GM19468 (cell line): ENCODE measurements at regions not wholly inside any gene's neighbourhood (a gene's known extent, or its start where the extent isn't known, plus 50 kb on each side); places are given as distances from the start of the nearest gene placed in this dataset.
A peak's percentile ranks its signal among the peaks of the same experiment; 100 is the strongest.

Experiments
- ATAC-seq: cut with Tn5 transposase; IDR thresholded peaks from one replicate; pipeline ENCODE4 v1.9.1; 2021; ENCODE audit warnings: mild to moderate bottlenecking, moderate library complexity, moderate number of reproducible peaks; ENCODE audit not compliant: unreplicated experiment; ENCODE audit errors: extremely low read depth

DNA sequence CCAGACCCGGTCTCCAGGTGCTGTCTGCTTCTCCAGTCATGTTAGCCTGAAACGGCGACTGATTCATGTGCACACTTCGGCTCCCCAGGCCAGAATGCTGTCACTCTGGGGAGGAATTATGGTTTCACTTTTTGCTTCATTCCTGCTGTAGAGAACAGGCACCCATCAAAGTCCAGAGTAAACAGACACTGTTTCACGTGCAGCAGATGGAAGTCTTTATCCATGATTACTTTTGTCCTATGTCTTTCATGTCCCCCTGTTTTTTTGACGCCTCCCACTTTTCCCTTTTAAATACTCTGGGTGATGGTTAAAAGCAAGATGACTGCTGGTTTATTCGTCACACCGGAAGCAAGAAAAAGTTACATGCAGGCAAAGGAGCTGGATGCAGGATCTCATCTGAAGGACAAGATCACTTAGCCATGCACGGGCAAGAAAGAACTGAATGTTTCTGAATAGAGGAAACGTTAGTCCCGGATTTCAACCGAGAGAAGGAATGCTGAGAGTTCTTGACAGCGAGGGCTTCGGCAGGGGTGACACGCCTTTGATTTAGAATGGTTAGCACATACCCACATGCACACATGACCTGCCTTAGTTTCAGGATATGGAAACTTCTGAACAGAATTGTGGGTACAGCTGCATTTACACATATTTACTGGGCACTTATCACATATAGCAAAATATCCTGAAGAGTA, 250.0 kb upstream of the KLF6 start:
- ATAC-seq = no peak

GRCh38 chr10:4033341-4033896, 248.4 kb upstream of the KLF6 start:
- peak; percentile 82 for ATAC-seq

DNA sequence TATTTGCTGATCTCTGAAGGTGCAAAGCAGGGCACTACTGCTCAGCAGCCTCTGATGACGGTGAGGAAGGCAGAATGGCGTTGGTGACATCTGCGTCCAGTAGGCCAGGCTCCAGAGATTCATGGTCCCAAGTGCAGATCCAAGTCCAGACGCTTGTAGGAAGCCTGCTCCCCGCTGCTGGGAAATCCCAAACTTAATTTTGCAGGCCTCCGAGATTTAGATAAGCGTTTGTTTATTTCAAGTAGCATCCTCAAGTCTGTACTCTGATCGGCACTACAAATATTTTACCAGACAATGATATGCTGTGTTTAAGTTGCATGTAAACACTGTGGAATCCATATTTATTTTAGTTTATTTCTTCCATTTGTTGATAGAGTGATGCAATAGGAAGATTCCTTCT, 244.9 kb upstream of the KLF6 start:
- no peak for ATAC-seq

DNA sequence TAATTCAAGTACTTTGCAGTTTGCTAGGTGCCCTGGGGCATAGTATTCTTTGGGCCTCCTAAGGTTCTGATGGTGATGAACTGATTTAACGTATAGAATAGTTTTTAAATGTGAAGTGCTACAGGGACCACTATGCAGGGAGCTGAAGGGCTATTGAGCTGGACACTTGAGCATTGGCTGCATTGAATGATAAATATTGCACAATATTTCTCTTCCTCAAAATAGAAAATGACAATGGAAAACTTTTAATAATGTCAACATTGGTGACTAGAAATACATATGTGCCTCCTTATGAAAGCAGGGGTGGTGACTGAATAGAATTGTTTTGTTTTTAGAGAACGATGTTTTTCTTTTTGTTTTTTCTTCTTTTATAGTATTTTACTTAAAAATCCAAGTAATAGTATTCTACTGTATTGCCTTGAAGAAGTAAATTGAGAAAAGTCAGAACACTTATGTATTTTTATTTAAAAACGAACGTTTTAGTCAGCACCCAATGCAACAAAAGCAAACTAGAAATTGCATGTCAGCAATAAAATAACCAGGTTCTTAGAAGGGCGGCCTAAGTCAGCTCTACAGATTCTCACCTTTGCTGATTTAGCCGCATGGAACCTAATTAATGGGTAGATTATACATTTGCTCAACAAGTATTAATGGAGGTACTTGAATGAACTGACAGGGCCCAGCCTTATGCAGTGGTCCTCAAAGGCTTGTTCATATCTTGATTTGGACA, 244.0 kb upstream of the KLF6 start:
- no peak for ATAC-seq

DNA sequence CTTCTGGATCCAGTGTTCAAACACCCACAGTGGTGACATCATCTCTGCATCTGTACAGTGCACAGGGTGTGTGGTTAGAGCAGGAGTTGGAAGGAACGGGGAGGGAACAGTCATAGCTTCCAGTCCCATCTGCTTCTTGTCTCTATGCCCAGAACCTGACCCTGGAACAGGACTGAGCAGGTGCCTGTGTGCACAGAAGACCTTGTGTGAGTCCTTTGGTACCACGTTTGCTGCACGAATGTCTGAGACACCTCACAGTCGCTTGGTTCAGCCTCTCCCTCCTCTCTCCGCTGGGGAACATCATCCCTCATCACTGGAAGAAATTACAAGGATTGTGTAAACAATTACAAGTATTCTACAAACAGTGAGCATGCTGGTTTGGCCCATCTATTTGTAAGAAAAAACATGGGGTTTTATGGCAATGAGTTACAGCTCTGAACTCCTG, 243.0 kb upstream of the KLF6 start:
- no peak for ATAC-seq

GRCh38 chr10:4025339-4025738, 240.3 kb upstream of the KLF6 start:
- ATAC-seq = no peak

DNA sequence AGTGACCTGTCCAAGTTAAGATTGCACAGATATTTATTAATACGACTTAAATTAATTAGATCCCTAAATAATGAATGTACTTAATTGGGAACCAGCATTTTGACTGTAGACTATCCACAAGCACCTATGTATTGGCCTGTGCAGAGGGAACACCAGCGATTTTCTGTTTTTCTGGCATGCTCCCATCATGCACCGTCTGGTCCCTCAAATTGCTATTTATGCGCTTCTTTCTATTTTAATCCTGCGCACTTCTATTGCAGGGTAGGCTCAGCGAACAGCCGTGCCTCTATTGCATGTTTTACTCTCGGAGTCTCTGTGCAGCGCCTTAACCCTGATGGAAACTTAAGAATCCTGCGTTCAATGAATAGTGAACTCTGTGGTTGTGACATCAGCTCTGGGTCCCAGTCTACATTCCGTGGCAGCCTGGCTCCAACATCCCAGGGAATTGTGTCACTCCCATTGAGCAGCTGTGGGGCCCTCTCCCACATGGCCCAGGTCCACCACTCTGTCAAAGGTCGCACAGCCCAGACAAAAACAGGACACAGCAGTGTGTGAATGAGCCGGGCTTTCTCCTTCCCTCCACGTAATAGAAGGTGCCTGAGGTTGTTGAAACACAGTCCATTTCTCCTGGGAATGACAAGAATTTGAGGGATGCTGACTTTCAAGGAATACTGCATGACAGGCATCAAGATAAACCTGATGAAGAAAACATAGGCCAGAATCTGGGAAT, 239.7 kb upstream of the KLF6 start:
- no peak for ATAC-seq

- no peak for ATAC-seq
These were observed 239.0 kb upstream of the KLF6 start for GRCh38 chr10:4024027-4024426.

GRCh38 chr10:4022473-4022872, 237.5 kb upstream of the KLF6 start:
- no peak for ATAC-seq

DNA sequence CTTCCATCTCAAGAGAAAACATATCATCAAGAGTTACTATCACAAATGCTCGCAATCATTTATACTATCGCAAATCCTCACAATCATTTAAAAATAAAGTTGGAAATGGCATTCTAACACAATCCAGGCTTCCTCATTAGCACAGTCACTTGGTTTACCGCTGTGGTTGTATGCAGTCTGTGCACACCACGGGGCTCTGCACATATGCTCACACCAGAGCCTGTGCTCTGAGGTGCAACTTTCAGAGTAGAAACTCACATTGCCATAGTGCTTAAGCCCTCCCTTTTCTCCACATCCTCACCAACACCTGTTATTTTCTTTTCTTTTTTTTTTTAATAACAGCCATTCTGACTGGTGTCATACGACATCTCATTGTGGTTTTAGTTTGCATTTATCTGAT, 235.6 kb upstream of the KLF6 start:
- no peak for ATAC-seq

DNA sequence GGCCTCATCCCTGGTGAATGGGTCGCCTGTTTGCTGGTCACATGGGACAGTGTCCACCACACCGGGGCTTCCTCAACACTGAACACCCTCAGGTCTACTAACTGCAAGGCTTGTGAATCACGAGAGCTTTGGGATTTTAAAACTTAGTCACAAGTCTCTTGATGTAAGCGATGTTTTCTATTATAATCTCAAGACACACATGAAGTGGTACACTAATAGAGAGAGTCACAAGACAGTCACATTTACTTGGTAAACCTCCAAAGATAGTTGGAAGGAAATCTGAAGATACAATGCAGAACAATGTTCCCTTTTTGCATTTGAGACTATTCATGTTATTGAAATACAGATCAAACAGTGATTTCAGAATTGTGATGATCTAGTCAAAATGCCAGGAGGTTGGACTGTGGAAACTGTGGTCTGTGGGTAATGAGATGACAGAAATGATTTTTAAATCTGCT, 233.1 kb upstream of the KLF6 start:
- no peak for ATAC-seq

GRCh38 chr10:4017336-4017735, 232.3 kb upstream of the KLF6 start:
- ATAC-seq = no peak

DNA sequence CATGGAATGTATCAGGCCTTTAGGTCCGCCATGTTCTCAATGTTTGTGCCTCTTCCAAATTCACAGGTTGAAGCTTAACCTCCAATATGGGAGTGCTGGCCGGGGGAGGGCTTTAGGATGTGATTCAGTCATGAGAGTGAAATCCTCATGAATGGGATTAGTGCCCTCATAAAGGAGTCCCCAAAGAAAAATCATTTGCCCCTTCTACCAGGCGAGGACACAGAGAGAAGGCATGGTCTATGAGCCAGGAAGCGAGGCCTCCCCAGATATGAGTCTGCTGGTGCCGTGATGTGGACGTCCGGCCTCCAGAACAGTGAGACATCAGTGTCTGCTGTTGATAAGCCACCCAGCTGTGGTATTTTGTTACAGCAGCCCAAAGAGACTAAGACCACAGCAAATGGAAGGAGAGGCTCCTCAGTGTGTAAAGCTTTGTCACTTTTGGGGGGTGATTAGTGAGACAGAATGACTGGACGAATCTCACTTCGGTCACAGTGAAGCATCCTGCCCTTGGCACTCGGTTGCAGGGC, 231.3 kb upstream of the KLF6 start:
- ATAC-seq = no peak

DNA sequence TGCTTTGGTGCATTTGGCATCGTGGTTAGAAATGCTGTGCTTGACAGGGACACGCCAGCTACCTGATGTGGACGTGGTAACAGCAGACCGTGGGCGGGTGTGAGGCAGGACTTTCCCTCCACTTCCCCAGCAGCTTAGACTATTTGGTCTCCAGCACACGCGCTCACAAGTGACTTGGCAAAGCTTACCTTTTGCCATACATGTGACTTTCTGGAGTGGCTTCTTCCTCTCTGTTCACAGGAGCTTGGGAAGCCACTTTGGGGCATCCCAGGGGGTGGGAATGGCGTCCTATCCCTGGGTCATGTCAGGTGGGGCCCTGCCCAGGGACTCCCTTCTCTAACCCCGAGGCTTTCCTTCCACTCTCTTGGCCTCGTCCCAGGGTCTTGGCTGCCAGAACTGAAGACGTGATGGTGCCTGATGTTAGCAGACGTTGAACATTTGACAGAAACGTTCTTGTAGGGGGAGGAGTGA, 228.7 kb upstream of the KLF6 start:
- peak; percentile 49 for ATAC-seq

- ATAC-seq = no peak
These were observed 227.8 kb upstream of the KLF6 start for GRCh38 chr10:4012848-4013247.

DNA sequence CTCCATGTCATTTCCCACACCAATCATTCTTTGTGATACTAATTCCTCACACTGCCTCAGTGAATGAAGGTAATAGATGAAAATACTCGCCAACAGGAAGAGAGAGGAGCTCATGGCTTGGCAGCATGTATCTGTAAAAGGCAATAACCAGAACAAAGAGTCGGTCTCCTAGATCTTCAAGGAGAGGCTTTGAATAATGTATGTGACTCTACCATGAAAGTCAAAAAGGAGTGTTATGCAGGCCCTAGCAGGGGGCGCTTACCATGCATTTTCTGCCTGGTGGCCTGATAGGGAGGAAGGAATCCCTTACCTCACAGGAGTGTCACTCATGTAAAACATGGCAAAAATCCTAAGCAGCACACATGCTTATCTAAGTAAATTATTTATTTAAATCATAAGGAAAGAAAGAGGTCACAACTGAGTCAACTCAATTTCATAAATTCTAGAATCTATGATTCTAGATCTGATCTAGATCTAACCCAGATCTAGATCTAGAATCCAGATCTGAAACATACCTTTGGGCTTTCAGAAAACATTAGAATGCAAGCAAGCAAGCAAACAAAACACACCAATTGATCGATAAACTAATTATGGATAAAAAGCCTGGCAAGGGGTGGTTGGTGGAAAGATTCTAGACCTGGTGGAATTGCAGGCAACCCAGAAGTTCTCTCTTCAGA, 226.3 kb upstream of the KLF6 start:
- no peak for ATAC-seq

GRCh38 chr10:4008676-4009382, 223.8 kb upstream of the KLF6 start:
- ATAC-seq = no peak

- no peak for ATAC-seq
These were observed 222.8 kb upstream of the KLF6 start for GRCh38 chr10:4007771-4008170.

DNA sequence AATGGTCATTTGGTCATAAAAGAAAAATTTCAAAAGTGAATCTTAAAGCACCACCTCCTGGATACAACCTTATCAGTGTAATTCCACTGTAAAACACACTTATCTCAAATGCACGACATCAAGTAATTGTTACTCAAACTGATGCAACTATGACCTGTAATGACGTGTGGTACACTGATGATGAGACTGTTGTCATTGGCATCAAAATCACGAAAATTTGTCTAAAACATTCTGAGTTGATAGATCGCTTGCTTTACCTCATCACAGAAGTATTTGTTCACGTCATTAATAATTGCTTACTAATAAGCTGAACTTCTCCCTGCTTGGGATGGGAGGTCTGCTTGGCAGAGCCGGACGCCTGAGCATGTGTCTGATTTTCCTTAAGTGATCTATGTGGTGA, 221.8 kb upstream of the KLF6 start:
- no peak for ATAC-seq
